ENCODE measurements at regions not wholly inside any gene's neighbourhood (a gene's known extent, or its start where the extent isn't known, plus 50 kb on each side); places are given as distances from the start of the nearest gene placed in this dataset.
"Not testable (repeated sequence)": the region's sequence is repeated elsewhere in the genome, so short reads cannot be mapped to it uniquely, and the experiment has no call there.

- no peaks in the 10 kb centered on the region for H3K27me3 ChIP-seq (replicated peaks; ENCODE audit: control insufficient read depth, insufficient read depth, low read length)
- no peak overlapping the region for H3K9ac ChIP-seq (ENCODE audit: low read length)
- H3K4me1 ChIP-seq (ENCODE audit: control insufficient read depth, insufficient read depth, low read length): no peaks in the 10 kb centered on the region
Measured at GRCh38 chr2:82345910-82346309, 2041.4 kb upstream of the LRRTM1 start.

GRCh38 chr2:82344670-82345069 is 2040.1 kb upstream of the LRRTM1 start:
- no peak overlapping the region for H3K9ac ChIP-seq (ENCODE audit: low read length)
- H3K27me3 ChIP-seq (replicated peaks; ENCODE audit: control insufficient read depth, insufficient read depth, low read length): no peaks in the 10 kb centered on the region
- H3K9me3 ChIP-seq (ENCODE audit: control insufficient read depth, low read length): no peaks in the 10 kb centered on the region
- DNase-seq (ENCODE audit: low read depth): no peak
- no peaks in the 10 kb centered on the region for H3K4me1 ChIP-seq (ENCODE audit: control insufficient read depth, insufficient read depth, low read length)
- no peak overlapping the region for H3K4me3 ChIP-seq (ENCODE audit: low read length)
- H3K36me3 ChIP-seq (ENCODE audit: control insufficient read depth, insufficient read depth, low read length, severe bottlenecking): no peaks in the 10 kb centered on the region

More at GRCh38 chr2:82345910-82346309, 2041.4 kb upstream of the LRRTM1 start:
- Histone ChIP-seq H3K4me3 (ENCODE audit: low read length) (no peak overlapping the region), H3K36me3 (ENCODE audit: control insufficient read depth, insufficient read depth, low read length, severe bottlenecking) (no peaks in the 10 kb centered on the region), H3K9me3 (ENCODE audit: control insufficient read depth, low read length) (no peaks in the 10 kb centered on the region)
- DNase-seq (ENCODE audit: low read depth): no peak

- no peak for DNase-seq (ENCODE audit: low read depth)
- Histone ChIP-seq H3K36me3 (ENCODE audit: control insufficient read depth, insufficient read depth, low read length, severe bottlenecking) (no peaks in the 10 kb centered on the region), H3K4me1 (ENCODE audit: control insufficient read depth, insufficient read depth, low read length) (no peaks in the 10 kb centered on the region), H3K9me3 (ENCODE audit: control insufficient read depth, low read length) (no peaks in the 10 kb centered on the region), H3K27me3 (replicated peaks; ENCODE audit: control insufficient read depth, insufficient read depth, low read length) (no peaks in the 10 kb centered on the region), H3K4me3 (ENCODE audit: low read length) (no peak overlapping the region), H3K9ac (ENCODE audit: low read length) (no peak overlapping the region)
Measured at GRCh38 chr2:82342356-82342755, 2037.8 kb upstream of the LRRTM1 start.

GRCh38 chr2:82340578-82341053 is 2036.1 kb upstream of the LRRTM1 start:
- Histone ChIP-seq H3K27me3 (replicated peaks; ENCODE audit: control insufficient read depth, insufficient read depth, low read length) (no peaks in the 10 kb centered on the region), H3K4me1 (ENCODE audit: control insufficient read depth, insufficient read depth, low read length) (no peaks in the 10 kb centered on the region), H3K4me3 (ENCODE audit: low read length) (no peak overlapping the region), H3K36me3 (ENCODE audit: control insufficient read depth, insufficient read depth, low read length, severe bottlenecking) (no peaks in the 10 kb centered on the region), H3K9me3 (ENCODE audit: control insufficient read depth, low read length) (no peaks in the 10 kb centered on the region), H3K9ac (ENCODE audit: low read length) (no peak overlapping the region)
- DNase-seq (ENCODE audit: low read depth): no peak

GRCh38 chr2:82339805-82340204 is 2035.3 kb upstream of the LRRTM1 start:
- H3K9ac ChIP-seq (ENCODE audit: low read length): no peak overlapping the region
- no peak overlapping the region for H3K4me3 ChIP-seq (ENCODE audit: low read length)
- H3K4me1 ChIP-seq (ENCODE audit: control insufficient read depth, insufficient read depth, low read length): no peaks in the 10 kb centered on the region
- H3K9me3 ChIP-seq (ENCODE audit: control insufficient read depth, low read length): no peaks in the 10 kb centered on the region
- no peaks in the 10 kb centered on the region for H3K36me3 ChIP-seq (ENCODE audit: control insufficient read depth, insufficient read depth, low read length, severe bottlenecking)
- no peaks in the 10 kb centered on the region for H3K27me3 ChIP-seq (replicated peaks; ENCODE audit: control insufficient read depth, insufficient read depth, low read length)
- DNase-seq (ENCODE audit: low read depth): no peak

GRCh38 chr2:82333697-82334096 is 2029.1 kb upstream of the LRRTM1 start:
- Histone ChIP-seq H3K36me3 (ENCODE audit: control insufficient read depth, insufficient read depth, low read length, severe bottlenecking) (no peaks in the 10 kb centered on the region), H3K4me3 (ENCODE audit: low read length) (no peak overlapping the region), H3K9me3 (ENCODE audit: control insufficient read depth, low read length) (no peaks in the 10 kb centered on the region), H3K4me1 (ENCODE audit: control insufficient read depth, insufficient read depth, low read length) (no peaks in the 10 kb centered on the region), H3K27me3 (replicated peaks; ENCODE audit: control insufficient read depth, insufficient read depth, low read length) (no peaks in the 10 kb centered on the region), H3K9ac (ENCODE audit: low read length) (no peak overlapping the region)
- no peak for DNase-seq (ENCODE audit: low read depth)

GRCh38 chr2:82330155-82330554 is 2025.6 kb upstream of the LRRTM1 start:
- H3K4me3 ChIP-seq (ENCODE audit: low read length): no peak overlapping the region
- no peaks in the 10 kb centered on the region for H3K36me3 ChIP-seq (ENCODE audit: control insufficient read depth, insufficient read depth, low read length, severe bottlenecking)
- DNase-seq (ENCODE audit: low read depth): no peak
- no peaks in the 10 kb centered on the region for H3K27me3 ChIP-seq (replicated peaks; ENCODE audit: control insufficient read depth, insufficient read depth, low read length)
- H3K9ac ChIP-seq (ENCODE audit: low read length): no peak overlapping the region
- no peaks in the 10 kb centered on the region for H3K4me1 ChIP-seq (ENCODE audit: control insufficient read depth, insufficient read depth, low read length)
- no peaks in the 10 kb centered on the region for H3K9me3 ChIP-seq (ENCODE audit: control insufficient read depth, low read length)

GRCh38 chr2:82326180-82326767 is 2021.7 kb upstream of the LRRTM1 start:
- not testable (repeated sequence) for H3K9ac ChIP-seq (ENCODE audit: low read length)

GRCh38 chr2:82320296-82320695 is 2015.7 kb upstream of the LRRTM1 start:
- no peak for DNase-seq (ENCODE audit: low read depth)

More at GRCh38 chr2:82326180-82326767, 2021.7 kb upstream of the LRRTM1 start:
- H3K4me1 ChIP-seq (ENCODE audit: control insufficient read depth, insufficient read depth, low read length); H3K27me3 ChIP-seq (replicated peaks; ENCODE audit: control insufficient read depth, insufficient read depth, low read length); H3K9me3 ChIP-seq (ENCODE audit: control insufficient read depth, low read length); H3K36me3 ChIP-seq (ENCODE audit: control insufficient read depth, insufficient read depth, low read length, severe bottlenecking); H3K4me3 ChIP-seq (ENCODE audit: low read length); DNase-seq (ENCODE audit: low read depth): not testable (repeated sequence)

GRCh38 chr2:82317012-82317411 is 2012.5 kb upstream of the LRRTM1 start:
- no peaks in the 10 kb centered on the region for H3K36me3 ChIP-seq (ENCODE audit: control insufficient read depth, insufficient read depth, low read length, severe bottlenecking)
- H3K9me3 ChIP-seq (ENCODE audit: control insufficient read depth, low read length): no peaks in the 10 kb centered on the region
- no peaks in the 10 kb centered on the region for H3K27me3 ChIP-seq (replicated peaks; ENCODE audit: control insufficient read depth, insufficient read depth, low read length)
- H3K9ac ChIP-seq (ENCODE audit: low read length): no peak overlapping the region
- no peaks in the 10 kb centered on the region for H3K4me1 ChIP-seq (ENCODE audit: control insufficient read depth, insufficient read depth, low read length)
- no peak overlapping the region for H3K4me3 ChIP-seq (ENCODE audit: low read length)
- no peak for DNase-seq (ENCODE audit: low read depth)

More at GRCh38 chr2:82320296-82320695, 2015.7 kb upstream of the LRRTM1 start:
- Histone ChIP-seq H3K9ac (ENCODE audit: low read length) (no peak overlapping the region), H3K4me3 (ENCODE audit: low read length) (no peak overlapping the region), H3K27me3 (replicated peaks; ENCODE audit: control insufficient read depth, insufficient read depth, low read length) (no peaks in the 10 kb centered on the region), H3K4me1 (ENCODE audit: control insufficient read depth, insufficient read depth, low read length) (no peaks in the 10 kb centered on the region), H3K36me3 (ENCODE audit: control insufficient read depth, insufficient read depth, low read length, severe bottlenecking) (no peaks in the 10 kb centered on the region), H3K9me3 (ENCODE audit: control insufficient read depth, low read length) (no peaks in the 10 kb centered on the region)

- H3K36me3 ChIP-seq (ENCODE audit: control insufficient read depth, insufficient read depth, low read length, severe bottlenecking): no peaks in the 10 kb centered on the region
- no peaks in the 10 kb centered on the region for H3K27me3 ChIP-seq (replicated peaks; ENCODE audit: control insufficient read depth, insufficient read depth, low read length)
- no peaks in the 10 kb centered on the region for H3K4me1 ChIP-seq (ENCODE audit: control insufficient read depth, insufficient read depth, low read length)
- H3K9ac ChIP-seq (ENCODE audit: low read length): no peak overlapping the region
- H3K9me3 ChIP-seq (ENCODE audit: control insufficient read depth, low read length): no peaks in the 10 kb centered on the region
- H3K4me3 ChIP-seq (ENCODE audit: low read length): no peak overlapping the region
- DNase-seq (ENCODE audit: low read depth): no peak
Measured at GRCh38 chr2:82316586-82316985, 2012.0 kb upstream of the LRRTM1 start.
